ENCODE measurements at regions not wholly inside any gene's neighbourhood (a gene's known extent, or its start where the extent isn't known, plus 50 kb on each side); places are given as distances from the start of the nearest gene placed in this dataset.

GRCh38 chrX:6909396-6909795 lies 238.1 kb upstream of the STS start:
- no peak for TF ChIP-seq CTCF (IDR thresholded peaks at IDR 0.05; ENCODE audit: control insufficient read depth, extremely low read depth, insufficient read depth)

GRCh38 chrX:6906608-6907007 lies 240.9 kb upstream of the STS start:
- no peak for DNase-seq (ENCODE audit: low read depth)
- no peak for TF ChIP-seq CTCF (IDR thresholded peaks at IDR 0.05; ENCODE audit: control insufficient read depth, extremely low read depth, insufficient read depth)

More at GRCh38 chrX:6909396-6909795, 238.1 kb upstream of the STS start:
- DNase-seq (ENCODE audit: low read depth): no peak
- no peak overlapping the region for H3K4me3 ChIP-seq (ENCODE audit: low read depth, low read length)

GRCh38 chrX:6904156-6904555 lies 243.4 kb upstream of the STS start:
- TF ChIP-seq CTCF (IDR thresholded peaks at IDR 0.05; ENCODE audit: control insufficient read depth, extremely low read depth, insufficient read depth): no peak
- DNase-seq (ENCODE audit: low read depth): no peak
- H3K4me3 ChIP-seq (ENCODE audit: low read depth, low read length): no peak overlapping the region

More at GRCh38 chrX:6906608-6907007, 240.9 kb upstream of the STS start:
- no peak overlapping the region for H3K4me3 ChIP-seq (ENCODE audit: low read depth, low read length)

- TF ChIP-seq CTCF (IDR thresholded peaks at IDR 0.05; ENCODE audit: control insufficient read depth, extremely low read depth, insufficient read depth): no peak
- no peak overlapping the region for H3K4me3 ChIP-seq (ENCODE audit: low read depth, low read length)
Observed at GRCh38 chrX:6898371-6898770, 249.1 kb upstream of the STS start.

GRCh38 chrX:6891404-6891803 lies 256.1 kb upstream of the STS start:
- TF ChIP-seq CTCF (IDR thresholded peaks at IDR 0.05; ENCODE audit: control insufficient read depth, extremely low read depth, insufficient read depth): no peak
- H3K4me3 ChIP-seq (ENCODE audit: low read depth, low read length): no peak overlapping the region
- DNase-seq (ENCODE audit: low read depth): no peak

More at GRCh38 chrX:6898371-6898770, 249.1 kb upstream of the STS start:
- no peak for DNase-seq (ENCODE audit: low read depth)

GRCh38 chrX:6890544-6891261 lies 256.8 kb upstream of the STS start:
- H3K4me3 ChIP-seq (ENCODE audit: low read depth, low read length): no peak overlapping the region
- no peak for TF ChIP-seq CTCF (IDR thresholded peaks at IDR 0.05; ENCODE audit: control insufficient read depth, extremely low read depth, insufficient read depth)
- no peak for DNase-seq (ENCODE audit: low read depth)

- no peak overlapping the region for H3K4me3 ChIP-seq (ENCODE audit: low read depth, low read length)
- no peak for TF ChIP-seq CTCF (IDR thresholded peaks at IDR 0.05; ENCODE audit: control insufficient read depth, extremely low read depth, insufficient read depth)
- DNase-seq (ENCODE audit: low read depth): no peak
Observed at GRCh38 chrX:6885909-6886308, 261.6 kb upstream of the STS start.

Measured in LNCaP clone FGC (cell line).